ENCODE measurements at regions not wholly inside any gene's neighbourhood (a gene's known extent, or its start where the extent isn't known, plus 50 kb on each side); places are given as distances from the start of the nearest gene placed in this dataset.

DNA sequence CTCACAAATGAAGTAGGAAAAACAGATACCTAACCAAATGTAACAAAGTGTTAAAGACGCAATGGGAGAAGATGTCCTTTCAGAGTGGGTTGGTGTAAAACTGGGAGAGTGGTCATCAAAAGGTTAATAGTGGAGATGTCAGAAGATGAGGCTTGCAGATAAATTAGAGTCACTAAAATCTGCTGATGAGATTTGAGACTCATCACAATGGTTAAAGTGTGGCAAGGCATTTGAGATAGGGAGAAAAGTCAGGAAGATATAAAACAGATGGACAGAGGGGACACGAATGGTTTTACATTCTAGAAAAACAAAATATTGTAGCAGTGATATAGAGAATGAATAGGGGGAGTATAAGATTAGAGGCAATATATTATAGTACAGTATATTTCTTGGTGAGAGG is 406.0 kb upstream of the SEMA6A start:
- TF ChIP-seq ZBED1 (IDR thresholded peaks at IDR 0.05; ENCODE audit: borderline replicate concordance) (no peak), NFYB (IDR thresholded peaks at IDR 0.05; ENCODE audit: insufficient read depth, low read depth, low read length) (no peak), POLR2A (IDR thresholded peaks at IDR 0.05; ENCODE audit: low read depth, low read length) (no peak), FOXM1 (IDR thresholded peaks at IDR 0.05; ENCODE audit: low read depth, low read length) (no peak), SREBF1 (IDR thresholded peaks at IDR 0.05; ENCODE audit: low read length) (no peak), MTA2 (IDR thresholded peaks at IDR 0.05; ENCODE audit: low read depth) (no peak), NFYA (IDR thresholded peaks at IDR 0.05; ENCODE audit: borderline replicate concordance, low read depth, low read length) (no peak), EP300 (IDR thresholded peaks at IDR 0.05; ENCODE audit: borderline replicate concordance in 1 of 2, control insufficient read depth in 1 of 2, low read depth in 2 of 2, low read length in 2 of 2) (no peak)
- TF ChIP-seq, protein P1, sequence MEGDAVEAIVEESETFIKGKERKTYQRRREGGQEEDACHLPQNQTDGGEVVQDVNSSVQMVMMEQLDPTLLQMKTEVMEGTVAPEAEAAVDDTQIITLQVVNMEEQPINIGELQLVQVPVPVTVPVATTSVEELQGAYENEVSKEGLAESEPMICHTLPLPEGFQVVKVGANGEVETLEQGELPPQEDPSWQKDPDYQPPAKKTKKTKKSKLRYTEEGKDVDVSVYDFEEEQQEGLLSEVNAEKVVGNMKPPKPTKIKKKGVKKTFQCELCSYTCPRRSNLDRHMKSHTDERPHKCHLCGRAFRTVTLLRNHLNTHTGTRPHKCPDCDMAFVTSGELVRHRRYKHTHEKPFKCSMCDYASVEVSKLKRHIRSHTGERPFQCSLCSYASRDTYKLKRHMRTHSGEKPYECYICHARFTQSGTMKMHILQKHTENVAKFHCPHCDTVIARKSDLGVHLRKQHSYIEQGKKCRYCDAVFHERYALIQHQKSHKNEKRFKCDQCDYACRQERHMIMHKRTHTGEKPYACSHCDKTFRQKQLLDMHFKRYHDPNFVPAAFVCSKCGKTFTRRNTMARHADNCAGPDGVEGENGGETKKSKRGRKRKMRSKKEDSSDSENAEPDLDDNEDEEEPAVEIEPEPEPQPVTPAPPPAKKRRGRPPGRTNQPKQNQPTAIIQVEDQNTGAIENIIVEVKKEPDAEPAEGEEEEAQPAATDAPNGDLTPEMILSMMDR (IDR thresholded peaks at IDR 0.05 in 2 of 3, conservative IDR thresholded peaks at IDR 0.05 in 1 of 3; ENCODE audit: control insufficient read depth in 2 of 3, extremely low read depth in 1 of 3, insufficient read depth in 1 of 3, low read depth in 3 of 3, low read length in 3 of 3): no peak

All from GM12878 (cell line).